IMR-90 (cell line): ENCODE measurements at regions not wholly inside any gene's neighbourhood (a gene's known extent, or its start where the extent isn't known, plus 50 kb on each side); places are given as distances from the start of the nearest gene placed in this dataset.

ENCODE experiments used
- ATAC-seq: fragments of 200-7000 bp; cut with Tn5 transposase; 2 replicates; pipeline ENCODE4 v1.9.1; 2020; ENCODE audit warnings: low read depth, mild to moderate bottlenecking, moderate library complexity
- BruUV-seq: library from RNA; stranded (reverse); fragments of 400-500 nt; replicated peaks from 2 replicates; lab custom pipeline; 2021; lab: Mats Ljungman, UMichigan
- CTCF ChIA-PET: fragments of 300-600 bp; formaldehyde crosslinking; extraction: SDS; loops from one replicate; lab custom pipeline; 2021; ENCODE audit warnings: antibody characterized with exemption; lab: Yijun Ruan, JAX
- POLR2A ChIA-PET: fragments of 300-600 bp; sonication (Branson Sonifier 250); formaldehyde crosslinking; loops from one replicate; lab custom pipeline; 2022; ENCODE audit warnings: antibody characterized with exemption; ENCODE audit not compliant: unreplicated experiment; lab: Charles Lee
- DNase-seq: peaks from one replicate; pipeline ENCODE4 v3.0.0; 2013
- H2AFZ ChIP-seq: replicated peaks from 2 replicates; pipeline ENCODE3; 2013; ENCODE audit warnings: low read length, mild to moderate bottlenecking; ENCODE audit not compliant: poor library complexity
- H2AK5ac ChIP-seq: 2 replicates; pipeline ENCODE4 v1.6.1; 2013; ENCODE audit warnings: low read depth, low read length, inconsistent platforms
- H2AK9ac ChIP-seq: replicated peaks from 2 replicates; pipeline ENCODE3; 2013; ENCODE audit warnings: mild to moderate bottlenecking, low read depth, low read length, moderate library complexity; ENCODE audit not compliant: poor library complexity
- H2BK120ac ChIP-seq: 2 replicates; pipeline ENCODE4 v1.6.1; 2013; ENCODE audit warnings: low read depth, low read length, inconsistent platforms
- H2BK15ac ChIP-seq: 3 replicates; pipeline ENCODE4 v1.6.1; 2013; ENCODE audit warnings: low read depth, low read length, inconsistent platforms
- H2BK20ac ChIP-seq: 2 replicates; pipeline ENCODE4 v1.6.1; 2013; ENCODE audit warnings: low read depth, mild to moderate bottlenecking, inconsistent platforms, low read length, moderate library complexity
- H2BK5ac ChIP-seq: 2 replicates; pipeline ENCODE4 v1.6.1; 2013; ENCODE audit warnings: mild to moderate bottlenecking, low read depth, low read length, inconsistent platforms; ENCODE audit not compliant: poor library complexity, severe bottlenecking
- H3K14ac ChIP-seq: replicated peaks from 2 replicates; pipeline ENCODE4 v1.6.1; 2013; ENCODE audit warnings: low read depth, low read length, inconsistent platforms
- H3K18ac ChIP-seq: 2 replicates; pipeline ENCODE4 v1.6.1; 2013; ENCODE audit warnings: low read depth, low read length, control low read depth
- H3K23ac ChIP-seq: 2 replicates; pipeline ENCODE4 v1.6.1; 2013; ENCODE audit warnings: low read depth, low read length, inconsistent platforms
- H3K27ac ChIP-seq: 2 replicates; pipeline ENCODE4 v1.5.1; 2013; ENCODE audit warnings: mild to moderate bottlenecking, control low read depth, low read length; ENCODE audit not compliant: insufficient read depth
- H3K27me3 ChIP-seq: 2 replicates; pipeline ENCODE4 v1.6.1; 2013; ENCODE audit warnings: low read length; ENCODE audit not compliant: control insufficient read depth, insufficient read depth
- H3K36me3 ChIP-seq: 2 replicates; pipeline ENCODE4 v1.6.1; 2013; ENCODE audit warnings: low read length, mixed read lengths; ENCODE audit not compliant: control insufficient read depth, insufficient read depth
- H3K4ac ChIP-seq: 2 replicates; pipeline ENCODE4 v1.6.1; 2013; ENCODE audit warnings: low read depth, low read length, inconsistent platforms
- H3K4me1 ChIP-seq: 2 replicates; pipeline ENCODE4 v1.6.1; 2013; ENCODE audit warnings: low read length, mixed read lengths; ENCODE audit not compliant: control insufficient read depth, insufficient read depth
- H3K4me2 ChIP-seq: 2 replicates; pipeline ENCODE4 v1.6.1; 2013; ENCODE audit warnings: low read depth, mild to moderate bottlenecking, control low read depth, low read length, moderate library complexity
- H3K4me3 ChIP-seq: 2 replicates; pipeline ENCODE4 v1.5.1; 2013; ENCODE audit warnings: low read depth, mild to moderate bottlenecking, control low read depth, low read length, moderate library complexity; ENCODE audit not compliant: insufficient read depth
- H3K56ac ChIP-seq: 2 replicates; pipeline ENCODE4 v1.6.1; 2013; ENCODE audit warnings: low read length, inconsistent platforms; ENCODE audit not compliant: insufficient read depth; ENCODE audit errors: extremely low read depth
- H3K79me1 ChIP-seq, 2 experiments: 2 replicates each; pipeline ENCODE4 v1.6.1; 2013; ENCODE audit warnings: low read length in 2 of 2, inconsistent platforms in 1 of 2, low read depth in 1 of 2
- H3K9ac ChIP-seq: 2 replicates; pipeline ENCODE4 v1.6.1; 2013; ENCODE audit warnings: low read depth, low read length, control low read depth
- H3K9me1 ChIP-seq: 2 replicates; pipeline ENCODE4 v1.6.1; 2013; ENCODE audit warnings: low read length, inconsistent platforms; ENCODE audit not compliant: insufficient read depth
- H3K9me3 ChIP-seq: 2 replicates; pipeline ENCODE4 v1.6.1; 2013; ENCODE audit warnings: low read length; ENCODE audit not compliant: control insufficient read depth, insufficient read depth
- H4K20me1 ChIP-seq: 2 replicates; pipeline ENCODE4 v1.6.1; 2013; ENCODE audit warnings: low read length, inconsistent platforms; ENCODE audit not compliant: insufficient read depth
- H4K5ac ChIP-seq: 2 replicates; pipeline ENCODE4 v1.6.1; 2013; ENCODE audit warnings: mild to moderate bottlenecking, low read depth, low read length, control low read depth
- H4K8ac ChIP-seq, 2 experiments: 2 replicates each; pipeline ENCODE4 v1.6.1; 2013; ENCODE audit warnings: low read depth in 2 of 2, low read length in 2 of 2, control low read depth in 1 of 2, inconsistent platforms in 1 of 2
- H4K91ac ChIP-seq: 2 replicates; pipeline ENCODE4 v1.6.1; 2013; ENCODE audit warnings: low read depth, low read length, inconsistent platforms; ENCODE audit not compliant: insufficient read depth
- BHLHE40 ChIP-seq: fragments of 150-350 bp; IDR thresholded peaks from 2 replicates; pipeline ENCODE4 v1.6.1; 2016; ENCODE audit warnings: mild to moderate bottlenecking, low read depth, low read length
- CEBPB ChIP-seq: IDR thresholded peaks from 2 replicates; pipeline ENCODE4 v1.6.1; 2012; ENCODE audit warnings: low read depth, low read length, improper control_type of control experiment
- CHD1 ChIP-seq: IDR thresholded peaks from 2 replicates; pipeline ENCODE4 v1.6.1; 2012; ENCODE audit warnings: low read depth, low read length, improper control_type of control experiment
- CTCF ChIP-seq: conservative IDR thresholded peaks from 2 replicates; pipeline ENCODE4 v1.5.1; 2012; ENCODE audit warnings: mild to moderate bottlenecking, low read depth, low read length, improper control_type of control experiment
- ELK1 ChIP-seq: fragments of 150-350 bp; IDR thresholded peaks from 2 replicates; pipeline ENCODE4 v1.6.1; 2016; ENCODE audit warnings: low read depth, mild to moderate bottlenecking, low read length, moderate library complexity, borderline replicate concordance
- FOS ChIP-seq: fragments of 150-350 bp; IDR thresholded peaks from 2 replicates; pipeline ENCODE4 v1.6.1; 2016; ENCODE audit warnings: low read depth, low read length
- MAFK ChIP-seq: IDR thresholded peaks from 2 replicates; pipeline ENCODE4 v1.6.1; 2012; ENCODE audit warnings: low read depth, low read length, improper control_type of control experiment
- MAZ ChIP-seq: IDR thresholded peaks from 2 replicates; pipeline ENCODE4 v1.6.1; 2012; ENCODE audit warnings: low read depth, mild to moderate bottlenecking, low read length, improper control_type of control experiment, moderate library complexity, borderline replicate concordance
- MXI1 ChIP-seq: IDR thresholded peaks from 2 replicates; pipeline ENCODE4 v1.6.1; 2012; ENCODE audit warnings: low read depth, mild to moderate bottlenecking, low read length, moderate library complexity, borderline replicate concordance
- NFE2L2 ChIP-seq: fragments of 150-350 bp; IDR thresholded peaks from 2 replicates; pipeline ENCODE4 v1.6.1; 2016; ENCODE audit warnings: low read depth, mild to moderate bottlenecking, low read length
- POLR2A ChIP-seq: IDR thresholded peaks from 2 replicates; pipeline ENCODE4 v1.6.1; 2012; ENCODE audit warnings: mild to moderate bottlenecking, low read depth, low read length
- RAD21 ChIP-seq: IDR thresholded peaks from 2 replicates; pipeline ENCODE4 v1.6.1; 2012; ENCODE audit warnings: low read length, improper control_type of control experiment
- RCOR1 ChIP-seq: IDR thresholded peaks from 2 replicates; pipeline ENCODE4 v1.6.1; 2012; ENCODE audit warnings: mild to moderate bottlenecking, low read length, improper control_type of control experiment; ENCODE audit not compliant: insufficient replicate concordance
- RFX5 ChIP-seq: IDR thresholded peaks from 2 replicates; pipeline ENCODE4 v1.8.0; 2012; ENCODE audit warnings: low read depth, mild to moderate bottlenecking, low read length, moderate library complexity
- SMC3 ChIP-seq: fragments of 150-350 bp; IDR thresholded peaks from 2 replicates; pipeline ENCODE4 v1.6.1; 2016; ENCODE audit warnings: low read depth, mild to moderate bottlenecking, antibody characterized with exemption, low read length, moderate library complexity
- WGBS, 2 experiments: methylation state at CpG; one replicate each; pipeline versions ENCODE4 v1.1.5 to v1.1.7; 2013; ENCODE audit warnings: missing lambda C conversion rate in 2 of 2; ENCODE audit not compliant: insufficient read length in 1 of 2; ENCODE audit errors: extremely low coverage in 2 of 2; 5-methylcytosine and 5-hydroxymethylcytosine counted together
- dilution Hi-C: fragments of 300-500 bp; cut with HindIII; formaldehyde crosslinking; loops from one replicate; pipeline ENCODE4 v1.14.3; 2018; ENCODE audit warnings: low sequenced_read_pairs; ENCODE audit not compliant: unreplicated experiment
- in situ Hi-C: fragments of 300-500 bp; cut with MboI; formaldehyde crosslinking; loops from 3 replicates; pipeline ENCODE4 v1.14.3; 2019; ENCODE audit warnings: low sequenced_read_pairs, inconsistent platforms, mixed read lengths
- intact Hi-C: fragments of 100-400 bp; cut with micrococcal nuclease; formaldehyde crosslinking; loops from 2 replicates; pipeline ENCODE4 v1.10.0; 2022
- TF ChIP-seq, protein P1 (sequence below): fragments of 150-350 bp; IDR thresholded peaks from 2 replicates; pipeline ENCODE4 v1.6.1; 2017; ENCODE audit warnings: mild to moderate bottlenecking, antibody characterized with exemption, low read length, low read depth

DNA sequence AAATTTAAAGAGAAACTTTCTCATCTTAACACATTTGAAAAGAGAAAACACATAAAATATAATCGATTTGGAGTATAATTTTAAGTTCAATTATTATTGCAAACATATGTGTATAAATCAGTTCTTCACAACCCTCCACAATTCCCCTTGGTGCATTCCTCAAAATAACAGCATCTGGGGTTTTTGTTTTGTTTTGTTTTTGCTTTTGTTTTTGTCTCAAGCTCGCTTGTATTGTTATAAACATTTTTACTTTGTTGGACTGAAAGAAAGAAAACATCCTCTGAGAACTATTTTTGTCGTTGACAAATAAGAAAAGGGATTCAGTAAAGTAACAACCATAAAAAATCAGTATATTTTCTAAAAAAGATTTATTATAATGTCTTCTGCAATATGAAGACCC lies 60.2 kb upstream of the HIVEP1 start:
- dilution Hi-C loops (no loop called here), intact Hi-C loops (no loop called here), in situ Hi-C loops (no loop called here)
- H2BK20ac ChIP-seq: no peak overlapping the region
- H3K18ac ChIP-seq: no peak overlapping the region
- POLR2A ChIA-PET: no interaction called here
- no peak overlapping the region for H3K4ac ChIP-seq
- no peak overlapping the region for H2BK15ac ChIP-seq
- no peak overlapping the region for H3K4me3 ChIP-seq
- H3K23ac ChIP-seq: no peak overlapping the region
- no peaks in the 10 kb centered on the region for H3K9me3 ChIP-seq
- H4K20me1 ChIP-seq: no peaks in the 10 kb centered on the region
- no peak overlapping the region for H3K9ac ChIP-seq
- no peak overlapping the region for H3K4me2 ChIP-seq
- no peaks in the 10 kb centered on the region for H3K79me1 ChIP-seq
- H4K8ac ChIP-seq: no peak overlapping the region
- H3K27ac ChIP-seq: no peak overlapping the region
- no peaks in the 10 kb centered on the region for H3K9me1 ChIP-seq
- H3K36me3 ChIP-seq: no peaks in the 10 kb centered on the region
- no peak for ATAC-seq
- no peaks in the 10 kb centered on the region for H3K27me3 ChIP-seq
- no peak overlapping the region for H4K5ac ChIP-seq
- no peaks in the 10 kb centered on the region for H3K4me1 ChIP-seq
- no peak overlapping the region for H2AK9ac ChIP-seq
- TF ChIP-seq SMC3 (no peak), FOS (no peak), ELK1 (no peak), POLR2A (no peak), RAD21 (no peak), MXI1 (no peak), RFX5 (no peak), MAFK (no peak), MAZ (no peak), CTCF (no peak), CHD1 (no peak), NFE2L2 (no peak), RCOR1 (no peak), BHLHE40 (no peak), CEBPB (no peak)
- TF ChIP-seq, protein P1, sequence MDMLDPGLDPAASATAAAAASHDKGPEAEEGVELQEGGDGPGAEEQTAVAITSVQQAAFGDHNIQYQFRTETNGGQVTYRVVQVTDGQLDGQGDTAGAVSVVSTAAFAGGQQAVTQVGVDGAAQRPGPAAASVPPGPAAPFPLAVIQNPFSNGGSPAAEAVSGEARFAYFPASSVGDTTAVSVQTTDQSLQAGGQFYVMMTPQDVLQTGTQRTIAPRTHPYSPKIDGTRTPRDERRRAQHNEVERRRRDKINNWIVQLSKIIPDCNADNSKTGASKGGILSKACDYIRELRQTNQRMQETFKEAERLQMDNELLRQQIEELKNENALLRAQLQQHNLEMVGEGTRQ: no peak
- H2AFZ ChIP-seq: no peak overlapping the region
- no peak overlapping the region for H4K91ac ChIP-seq
- WGBS, 2 experiments: no CpG with 5 or more reads among the region's 3 CpGs
- no TSS peak for BruUV-seq
- H2AK5ac ChIP-seq: no peak overlapping the region
- no peak for DNase-seq
- no peak overlapping the region for H3K56ac ChIP-seq
- CTCF ChIA-PET: no interaction called here
- no peak overlapping the region for H3K14ac ChIP-seq
- H2BK120ac ChIP-seq: no peak overlapping the region
- H2BK5ac ChIP-seq: no peak overlapping the region
